ENCODE measurements at regions not wholly inside any gene's neighbourhood (a gene's known extent, or its start where the extent isn't known, plus 50 kb on each side); places are given as distances from the start of the nearest gene placed in this dataset.

GRCh38 chr10:58963723-58964124, 212.7 kb upstream of the PHYHIPL start:
- no peak for TF ChIP-seq CTCF (IDR thresholded peaks at IDR 0.05; ENCODE audit: poor library complexity, severe bottlenecking)
- TF ChIP-seq EZH2 (IDR thresholded peaks at IDR 0.05; ENCODE audit: borderline replicate concordance, insufficient read depth, low read length, poor library complexity, severe bottlenecking), result no peak
- TF ChIP-seq POLR2AphosphoS5 (IDR thresholded peaks at IDR 0.05), result no peak
